ENCODE measurements at regions not wholly inside any gene's neighbourhood (a gene's known extent, or its start where the extent isn't known, plus 50 kb on each side); places are given as distances from the start of the nearest gene placed in this dataset.

DNA sequence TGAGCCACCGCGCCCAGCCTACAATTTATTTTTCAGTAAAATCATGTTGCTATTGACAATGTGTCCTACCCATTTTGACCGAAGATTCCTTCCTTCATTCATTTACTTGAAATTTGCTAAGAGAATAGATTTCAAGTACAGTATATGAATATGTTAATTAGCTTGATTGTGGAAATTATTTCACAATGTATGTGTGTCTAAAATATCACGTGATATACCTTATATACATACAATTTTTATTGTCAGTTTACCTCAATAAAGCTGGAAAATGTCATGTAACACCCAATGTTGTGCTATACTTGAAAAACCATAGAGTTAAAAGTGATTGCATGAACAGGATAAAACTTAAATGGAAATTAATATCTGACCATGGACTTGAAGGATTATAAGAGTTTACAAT, 521.7 kb upstream of the ANKRD30A start:
- no peak for DNase-seq (ENCODE audit: low read depth, low spot score)
- H3K27me3 ChIP-seq (ENCODE audit: control insufficient read depth, insufficient read depth, low read length) = no peaks in the 10 kb centered on the region
- TF ChIP-seq, protein P1, sequence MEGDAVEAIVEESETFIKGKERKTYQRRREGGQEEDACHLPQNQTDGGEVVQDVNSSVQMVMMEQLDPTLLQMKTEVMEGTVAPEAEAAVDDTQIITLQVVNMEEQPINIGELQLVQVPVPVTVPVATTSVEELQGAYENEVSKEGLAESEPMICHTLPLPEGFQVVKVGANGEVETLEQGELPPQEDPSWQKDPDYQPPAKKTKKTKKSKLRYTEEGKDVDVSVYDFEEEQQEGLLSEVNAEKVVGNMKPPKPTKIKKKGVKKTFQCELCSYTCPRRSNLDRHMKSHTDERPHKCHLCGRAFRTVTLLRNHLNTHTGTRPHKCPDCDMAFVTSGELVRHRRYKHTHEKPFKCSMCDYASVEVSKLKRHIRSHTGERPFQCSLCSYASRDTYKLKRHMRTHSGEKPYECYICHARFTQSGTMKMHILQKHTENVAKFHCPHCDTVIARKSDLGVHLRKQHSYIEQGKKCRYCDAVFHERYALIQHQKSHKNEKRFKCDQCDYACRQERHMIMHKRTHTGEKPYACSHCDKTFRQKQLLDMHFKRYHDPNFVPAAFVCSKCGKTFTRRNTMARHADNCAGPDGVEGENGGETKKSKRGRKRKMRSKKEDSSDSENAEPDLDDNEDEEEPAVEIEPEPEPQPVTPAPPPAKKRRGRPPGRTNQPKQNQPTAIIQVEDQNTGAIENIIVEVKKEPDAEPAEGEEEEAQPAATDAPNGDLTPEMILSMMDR (IDR thresholded peaks at IDR 0.05; ENCODE audit: low read depth, low read length) = no peak
- no peak overlapping the region for H3K27ac ChIP-seq (ENCODE audit: low read depth, low read length)
- no peak overlapping the region for H3K4me3 ChIP-seq (ENCODE audit: low read depth, low read length)
- ChIA-PET POLR2A (no interaction called here), CTCF (no interaction called here)
- H3K9me3 ChIP-seq (ENCODE audit: control insufficient read depth, insufficient read depth, low read length) = no peaks in the 10 kb centered on the region

DNA sequence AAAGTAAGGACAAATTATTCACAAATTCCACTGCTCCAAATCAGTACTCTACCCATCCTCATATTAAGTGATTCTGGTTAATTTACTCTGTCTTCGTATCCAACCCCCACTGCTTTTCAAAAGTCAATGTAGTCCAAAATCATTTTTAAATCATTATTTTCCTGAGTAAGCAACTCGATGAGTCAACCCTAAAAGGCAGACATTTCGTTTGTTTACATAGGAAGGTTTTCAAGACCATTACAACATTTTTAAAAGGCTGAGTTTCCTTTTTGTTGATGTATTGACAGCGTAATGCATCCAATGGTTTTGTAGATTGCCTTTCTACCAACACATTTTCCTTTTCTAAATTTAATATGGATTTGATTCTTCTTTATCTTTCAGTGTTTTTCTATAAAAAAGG, 523.0 kb upstream of the ANKRD30A start:
- TF ChIP-seq, protein P1 (IDR thresholded peaks at IDR 0.05; ENCODE audit: low read depth, low read length) = no peak

DNA sequence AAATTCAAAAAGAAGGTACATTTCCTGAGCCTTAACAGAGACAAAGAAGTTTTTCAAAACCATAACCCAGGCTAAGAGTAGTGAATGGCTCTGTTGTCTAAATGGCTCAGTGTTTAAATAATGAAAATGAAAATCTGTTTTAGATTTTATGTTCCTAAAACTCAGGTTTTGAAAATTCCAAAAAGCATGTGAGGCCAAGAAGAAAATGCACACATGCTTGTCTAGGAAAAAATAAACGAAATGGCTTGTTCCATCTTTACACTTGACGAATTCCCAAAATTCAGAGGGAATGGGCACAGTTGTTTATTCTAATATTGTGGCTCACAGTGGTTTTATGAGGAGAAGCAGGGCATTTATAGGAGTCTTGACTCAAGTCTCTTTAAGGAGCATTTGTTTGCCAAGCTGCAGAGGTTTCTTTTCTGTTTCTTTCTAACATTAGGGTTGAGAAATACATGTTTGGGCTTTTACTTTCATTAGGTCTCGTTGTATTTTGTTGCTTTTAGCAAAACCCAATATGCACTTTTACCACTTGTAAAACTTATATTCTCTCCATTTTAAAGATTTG, 527.6 kb upstream of the ANKRD30A start:
- DNase-seq (ENCODE audit: low read depth, low spot score) = no peak
- no peaks in the 10 kb centered on the region for H3K27me3 ChIP-seq (ENCODE audit: control insufficient read depth, insufficient read depth, low read length)
- H3K27ac ChIP-seq (ENCODE audit: low read depth, low read length) = no peak overlapping the region
- POLR2A ChIA-PET = no interaction called here
- TF ChIP-seq, protein P1 (IDR thresholded peaks at IDR 0.05; ENCODE audit: low read depth, low read length) = no peak
- H3K4me3 ChIP-seq (ENCODE audit: low read depth, low read length) = no peak overlapping the region
- CTCF ChIA-PET = no interaction called here
- no peaks in the 10 kb centered on the region for H3K9me3 ChIP-seq (ENCODE audit: control insufficient read depth, insufficient read depth, low read length)

More for the DNA sequence above, 523.0 kb upstream of the ANKRD30A start:
- POLR2A ChIA-PET = no interaction called here
- no peaks in the 10 kb centered on the region for H3K27me3 ChIP-seq (ENCODE audit: control insufficient read depth, insufficient read depth, low read length)
- peak; percentile 24 for DNase-seq (ENCODE audit: low read depth, low spot score)
- H3K4me3 ChIP-seq (ENCODE audit: low read depth, low read length) = no peak overlapping the region
- no peak overlapping the region for H3K27ac ChIP-seq (ENCODE audit: low read depth, low read length)
- CTCF ChIA-PET = no interaction called here
- no peaks in the 10 kb centered on the region for H3K9me3 ChIP-seq (ENCODE audit: control insufficient read depth, insufficient read depth, low read length)

DNA sequence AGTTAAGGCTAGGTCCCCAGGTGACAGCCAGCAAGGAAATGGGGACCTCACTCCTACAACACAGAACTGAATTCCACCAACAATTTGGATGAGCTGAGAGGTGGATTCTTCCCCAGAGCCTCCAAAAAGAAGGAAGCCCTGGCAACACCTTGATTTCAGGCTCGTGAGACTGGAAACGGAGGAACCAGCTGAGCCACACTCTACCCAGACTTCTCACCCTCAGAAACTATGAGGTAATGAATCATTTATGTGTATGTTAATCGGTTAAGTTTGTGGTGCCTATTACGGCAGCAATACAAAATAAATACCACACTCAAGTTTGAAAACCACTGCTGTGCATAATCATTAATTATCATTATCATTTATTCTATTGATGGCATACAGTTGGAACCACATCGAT, 532.4 kb upstream of the ANKRD30A start:
- ChIA-PET POLR2A (no interaction called here), CTCF (no interaction called here)
- DNase-seq (ENCODE audit: low read depth, low spot score) = no peak
- Histone ChIP-seq H3K27ac (ENCODE audit: low read depth, low read length) (no peak overlapping the region), H3K27me3 (ENCODE audit: control insufficient read depth, insufficient read depth, low read length) (no peaks in the 10 kb centered on the region), H3K9me3 (ENCODE audit: control insufficient read depth, insufficient read depth, low read length) (no peaks in the 10 kb centered on the region; the same call in 1 of the 2 replicates), H3K4me3 (ENCODE audit: low read depth, low read length) (no peak overlapping the region)
- TF ChIP-seq, protein P1 (IDR thresholded peaks at IDR 0.05; ENCODE audit: low read depth, low read length) = no peak

DNA sequence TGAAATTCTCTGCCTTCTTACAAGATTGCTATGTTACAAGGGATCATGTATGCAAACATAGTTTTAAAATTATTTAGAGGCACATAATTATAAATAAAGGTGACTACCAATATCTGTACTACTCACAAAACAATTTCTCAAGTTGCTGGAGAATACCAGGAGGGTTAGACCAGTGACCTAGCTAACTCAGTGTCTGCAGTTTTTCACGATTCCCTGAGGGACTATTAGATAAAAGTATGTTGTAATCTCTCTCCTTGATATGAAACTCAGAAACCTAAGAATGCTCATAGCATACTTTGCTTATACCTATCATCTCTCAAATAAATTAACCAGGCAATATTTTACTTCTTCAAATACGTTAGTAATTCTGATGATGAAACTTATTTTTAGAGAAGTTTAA, 534.0 kb upstream of the ANKRD30A start:
- H3K4me3 ChIP-seq (ENCODE audit: low read depth, low read length) = no peak overlapping the region
- no peak overlapping the region for H3K27ac ChIP-seq (ENCODE audit: low read depth, low read length)
- POLR2A ChIA-PET = no interaction called here
- DNase-seq (ENCODE audit: low read depth, low spot score) = no peak
- CTCF ChIA-PET = no interaction called here
- H3K9me3 ChIP-seq (ENCODE audit: control insufficient read depth, insufficient read depth, low read length) = no peaks in the 10 kb centered on the region; the same call in 1 of the 2 replicates
- no peaks in the 10 kb centered on the region for H3K27me3 ChIP-seq (ENCODE audit: control insufficient read depth, insufficient read depth, low read length)
- TF ChIP-seq, protein P1 (IDR thresholded peaks at IDR 0.05; ENCODE audit: low read depth, low read length) = no peak
